HEK293 (cell line): ENCODE measurements at regions not wholly inside any gene's neighbourhood (a gene's known extent, or its start where the extent isn't known, plus 50 kb on each side); places are given as distances from the start of the nearest gene placed in this dataset.

Source experiments
- CTCF ChIA-PET: fragments of 350-600 bp; formaldehyde crosslinking; extraction: SDS; loops from one replicate; lab custom pipeline; 2021; ENCODE audit warnings: antibody characterized with exemption; lab: Yijun Ruan, JAX
- POLR2A ChIA-PET: fragments of 300-600 bp; formaldehyde crosslinking; extraction: SDS; loops from one replicate; lab custom pipeline; 2020; ENCODE audit warnings: antibody characterized with exemption, inconsistent platforms; lab: Yijun Ruan, JAX
- H3K27ac ChIP-seq: fragments of 200-500 bp; sonication (Bioruptor generic); 2 replicates; pipeline ENCODE4 v1.5.1; 2014; ENCODE audit warnings: low read depth, low read length, control low read depth, inconsistent platforms; ENCODE audit errors: extremely low read depth
- H3K36me3 ChIP-seq, 2 experiments: fragments of 200-500 bp in 1 of 2; sonication (Bioruptor generic) in 1 of 2; 1 replicate in 1 of 2; 2 replicates in 1 of 2; pipeline ENCODE4 v1.5.1; 2014 to 2017; ENCODE audit warnings: inconsistent platforms in 2 of 2, low read length in 2 of 2; ENCODE audit not compliant: control insufficient read depth in 2 of 2, insufficient read depth in 1 of 2
- H3K4me1 ChIP-seq: fragments of 200-500 bp; sonication (Bioruptor generic); 2 replicates; pipeline ENCODE4 v1.5.1; 2014; ENCODE audit warnings: mild to moderate bottlenecking, low read length, inconsistent platforms; ENCODE audit not compliant: control insufficient read depth, insufficient read depth
- H3K4me3 ChIP-seq: 2 replicates; pipeline ENCODE4 v1.5.1; 2011; ENCODE audit warnings: low read depth, mild to moderate bottlenecking, control low read depth, low read length, moderate library complexity
- H3K9me3 ChIP-seq: fragments of 200-500 bp; sonication (Bioruptor generic); 2 replicates; pipeline ENCODE4 v1.5.1; 2014; ENCODE audit warnings: low read depth, low read length, inconsistent platforms; ENCODE audit not compliant: control insufficient read depth, insufficient read depth
- GLI2 ChIP-seq: fragments of 450-650 bp; formaldehyde crosslinking; IDR thresholded peaks from 2 replicates; pipeline ENCODE4; 2017; ENCODE audit warnings: missing biosample characterization, missing genetic modification characterization, low read depth, borderline replicate concordance
- INSM2 ChIP-seq: fragments of 450-650 bp; formaldehyde crosslinking; IDR thresholded peaks from 2 replicates; pipeline ENCODE4 v1.5.1; 2016; ENCODE audit warnings: missing biosample characterization, missing genetic modification characterization
- KLF1 ChIP-seq: fragments of 450-650 bp; formaldehyde crosslinking; IDR thresholded peaks from 2 replicates; pipeline ENCODE4 v1.5.1; 2016; ENCODE audit warnings: missing biosample characterization, missing genetic modification characterization
- WT1 ChIP-seq: fragments of 450-650 bp; formaldehyde crosslinking; IDR thresholded peaks from 2 replicates; pipeline ENCODE4 v1.5.1; 2016; ENCODE audit warnings: missing biosample characterization, missing genetic modification characterization
- YY1 ChIP-seq: fragments of 450-650 bp; formaldehyde crosslinking; IDR thresholded peaks from 2 replicates; pipeline ENCODE4 v1.5.1; 2018; ENCODE audit warnings: missing biosample characterization, missing genetic modification characterization
- ZBTB17 ChIP-seq: fragments of 450-650 bp; formaldehyde crosslinking; IDR thresholded peaks from 2 replicates; pipeline ENCODE4 v1.5.1; 2016; ENCODE audit warnings: missing biosample characterization, missing genetic modification characterization
- ZFP3 ChIP-seq: fragments of 450-650 bp; formaldehyde crosslinking; IDR thresholded peaks from 2 replicates; pipeline ENCODE4 v1.5.1; 2016; ENCODE audit warnings: low read depth, missing biosample characterization, missing genetic modification characterization
- ZNF138 ChIP-seq: fragments of 450-650 bp; formaldehyde crosslinking; IDR thresholded peaks from 2 replicates; pipeline ENCODE4 v1.5.1; 2016; ENCODE audit warnings: missing biosample characterization, missing genetic modification characterization, borderline replicate concordance
- ZNF16 ChIP-seq: fragments of 450-650 bp; formaldehyde crosslinking; IDR thresholded peaks from 2 replicates; pipeline ENCODE4 v1.5.1; 2016; ENCODE audit warnings: low read depth, missing biosample characterization, missing genetic modification characterization
- ZNF174 ChIP-seq: fragments of 450-650 bp; formaldehyde crosslinking; IDR thresholded peaks from 2 replicates; pipeline ENCODE4 v1.5.0; 2017; ENCODE audit warnings: missing biosample characterization, mild to moderate bottlenecking, missing genetic modification characterization
- ZNF362 ChIP-seq: fragments of 450-650 bp; formaldehyde crosslinking; IDR thresholded peaks from 2 replicates; pipeline ENCODE4 v1.5.1; 2016; ENCODE audit warnings: missing biosample characterization, missing genetic modification characterization
- ZNF394 ChIP-seq: fragments of 450-650 bp; formaldehyde crosslinking; IDR thresholded peaks from 2 replicates; pipeline ENCODE4 v1.5.1; 2016; ENCODE audit warnings: missing biosample characterization, missing genetic modification characterization, mild to moderate bottlenecking, moderate library complexity, borderline replicate concordance
- ZNF398 ChIP-seq: fragments of 450-650 bp; formaldehyde crosslinking; IDR thresholded peaks from 2 replicates; pipeline ENCODE4 v1.5.1; 2017; ENCODE audit warnings: missing biosample characterization, missing genetic modification characterization
- ZNF416 ChIP-seq: fragments of 450-650 bp; formaldehyde crosslinking; IDR thresholded peaks from 2 replicates; pipeline ENCODE4 v1.5.1; 2016; ENCODE audit warnings: missing biosample characterization, missing genetic modification characterization
- ZNF510 ChIP-seq: fragments of 450-650 bp; formaldehyde crosslinking; IDR thresholded peaks from 2 replicates; pipeline ENCODE4 v1.5.1; 2018; ENCODE audit warnings: mild to moderate bottlenecking, missing genetic modification characterization, missing biosample characterization; ENCODE audit not compliant: insufficient replicate concordance
- ZNF521 ChIP-seq: fragments of 450-650 bp; formaldehyde crosslinking; IDR thresholded peaks from 2 replicates; pipeline ENCODE4 v1.5.1; 2017; ENCODE audit warnings: missing biosample characterization, mild to moderate bottlenecking, missing genetic modification characterization
- ZNF544 ChIP-seq: fragments of 450-650 bp; formaldehyde crosslinking; IDR thresholded peaks from 2 replicates; pipeline ENCODE4 v1.5.0; 2017; ENCODE audit warnings: missing biosample characterization, missing genetic modification characterization
- ZNF571 ChIP-seq: fragments of 450-650 bp; formaldehyde crosslinking; IDR thresholded peaks from 2 replicates; pipeline ENCODE4 v1.5.0; 2017; ENCODE audit warnings: missing biosample characterization, missing genetic modification characterization
- ZNF624 ChIP-seq: fragments of 450-650 bp; formaldehyde crosslinking; IDR thresholded peaks from 2 replicates; pipeline ENCODE4 v1.5.1; 2017; ENCODE audit warnings: missing biosample characterization, missing genetic modification characterization
- ZNF626 ChIP-seq: fragments of 450-650 bp; sonication (Bioruptor Pico); formaldehyde crosslinking; IDR thresholded peaks from 2 replicates; pipeline ENCODE4 v1.5.1; 2018; ENCODE audit warnings: missing biosample characterization, missing genetic modification characterization, inconsistent platforms
- ZNF629 ChIP-seq: fragments of 450-650 bp; formaldehyde crosslinking; IDR thresholded peaks from 2 replicates; pipeline ENCODE4 v1.5.1; 2017; ENCODE audit warnings: missing biosample characterization, missing genetic modification characterization
- ZNF645 ChIP-seq: fragments of 450-650 bp; formaldehyde crosslinking; IDR thresholded peaks from 2 replicates; pipeline ENCODE4; 2016; ENCODE audit warnings: missing biosample characterization, missing genetic modification characterization
- ZNF658 ChIP-seq: fragments of 450-650 bp; formaldehyde crosslinking; IDR thresholded peaks from 2 replicates; pipeline ENCODE4; 2016; ENCODE audit warnings: missing biosample characterization, missing genetic modification characterization
- ZNF677 ChIP-seq: fragments of 450-650 bp; IDR thresholded peaks from 2 replicates; pipeline ENCODE4 v1.5.0; 2018; ENCODE audit warnings: missing biosample characterization, mild to moderate bottlenecking, missing genetic modification characterization, moderate library complexity
- ZNF701 ChIP-seq: fragments of 450-650 bp; formaldehyde crosslinking; IDR thresholded peaks from 2 replicates; pipeline ENCODE4 v1.5.1; 2016; ENCODE audit warnings: missing biosample characterization, missing genetic modification characterization
- ZSCAN4 ChIP-seq: fragments of 450-650 bp; formaldehyde crosslinking; IDR thresholded peaks from 2 replicates; pipeline ENCODE4 v1.5.1; 2017; ENCODE audit warnings: missing biosample characterization, missing genetic modification characterization

- Histone ChIP-seq H3K9me3 (no peaks in the 10 kb centered on the region), H3K4me3 (no peak overlapping the region)
- TF ChIP-seq ZNF174: no peak
- TF ChIP-seq ZNF645 (tag by site-specific recombination): no peak
- TF ChIP-seq ZNF629 (tag by site-specific recombination): no peak
- TF ChIP-seq ZBTB17 (tag by site-specific recombination): no peak
- TF ChIP-seq ZNF510 (tag by site-specific recombination): no peak
- TF ChIP-seq ZFP3 (tag by site-specific recombination): no peak
- no peak for TF ChIP-seq ZNF626 (tag by site-specific recombination)
- TF ChIP-seq ZNF394: no peak
- no peak for TF ChIP-seq ZNF138 (tag by site-specific recombination)
- TF ChIP-seq, all 188 proteins: peak for 0
- Histone ChIP-seq H3K27ac (no peak overlapping the region), H3K4me1 (no peaks in the 10 kb centered on the region), H3K36me3 (no peaks in the 10 kb centered on the region)
- ChIA-PET CTCF (interaction anchor here (0.6 kb wide), 3 partner anchors 17 to 354 kb away, joined by 3 to 4 read pairs (median 3); no protein-coding TSS in a partner anchor), POLR2A (no interaction called here)
These were observed 286.1 kb upstream of the IRX4 start for GRCh38 chr5:2168601-2169429.

GRCh38 chr5:2167671-2168070 is 284.9 kb upstream of the IRX4 start:
- CTCF ChIA-PET: no interaction called here
- POLR2A ChIA-PET: no interaction called here
- no peak overlapping the region for H3K4me3 ChIP-seq
- no peak for TF ChIP-seq ZNF571 (tag by site-specific recombination)
- TF ChIP-seq ZNF544: no peak
- no peak for TF ChIP-seq ZNF521 (tag by site-specific recombination)
- TF ChIP-seq ZNF16 (tag by site-specific recombination): no peak
- no peak for TF ChIP-seq ZSCAN4 (tag by site-specific recombination)
- no peak for TF ChIP-seq ZNF701 (tag by site-specific recombination)
- TF ChIP-seq ZNF398 (tag by site-specific recombination): no peak
- TF ChIP-seq WT1 (tag by site-specific recombination): no peak
- no peak for TF ChIP-seq KLF1
- H3K9me3 ChIP-seq: no peaks in the 10 kb centered on the region
- H3K27ac ChIP-seq: no peak overlapping the region
- no peaks in the 10 kb centered on the region for H3K4me1 ChIP-seq
- H3K36me3 ChIP-seq: no peaks in the 10 kb centered on the region

- POLR2A ChIA-PET: no interaction called here
- no peak overlapping the region for H3K27ac ChIP-seq
- no peaks in the 10 kb centered on the region for H3K4me1 ChIP-seq
- CTCF ChIA-PET: no interaction called here
- no peak overlapping the region for H3K4me3 ChIP-seq
- no peaks in the 10 kb centered on the region for H3K9me3 ChIP-seq
- H3K36me3 ChIP-seq: no peaks in the 10 kb centered on the region
- no peak for TF ChIP-seq ZNF624 (tag by site-specific recombination)
- TF ChIP-seq INSM2 (tag by site-specific recombination): no peak
- TF ChIP-seq YY1 (tag by site-specific recombination): no peak
- no peak for TF ChIP-seq ZNF677 (tag by site-specific recombination)
- no peak for TF ChIP-seq ZNF362 (tag by site-specific recombination)
- TF ChIP-seq ZNF658 (tag by site-specific recombination): no peak
- TF ChIP-seq ZNF701 (tag by site-specific recombination): no peak
- TF ChIP-seq GLI2 (tag by site-specific recombination): no peak
- TF ChIP-seq ZNF416 (tag by site-specific recombination): no peak
These were observed 284.3 kb upstream of the IRX4 start for GRCh38 chr5:2166979-2167377.
